NCI-H146 (cell line): ENCODE measurements at regions not wholly inside any gene's neighbourhood (a gene's known extent, or its start where the extent isn't known, plus 50 kb on each side); places are given as distances from the start of the nearest gene placed in this dataset.

ENCODE experiments used
- DNase-seq: peaks from one replicate; lab custom pipeline; 2025; lab: John Stamatoyannopoulos, UW

- DNase-seq = no peak
These were observed 124.2 kb downstream of the SIK1 start for GRCh38 chr21:43302769-43303168.

GRCh38 chr21:43302062-43302700 is 124.8 kb downstream of the SIK1 start:
- no peak for DNase-seq

GRCh38 chr21:43301409-43302061 is 125.4 kb downstream of the SIK1 start:
- no peak for DNase-seq

- DNase-seq = no peak
These were observed 126.2 kb downstream of the SIK1 start for GRCh38 chr21:43300496-43301408.

- no peak for DNase-seq
These were observed 127.3 kb downstream of the SIK1 start for GRCh38 chr21:43299441-43300277.

GRCh38 chr21:43298546-43299440 is 128.1 kb downstream of the SIK1 start:
- no peak for DNase-seq

- no peak for DNase-seq
These were observed 128.9 kb downstream of the SIK1 start for GRCh38 chr21:43297989-43298388.

GRCh38 chr21:43297391-43297981 is 128.7 kb downstream of the CRYAA start:
- no peak for DNase-seq

GRCh38 chr21:43295066-43295958 is 126.5 kb downstream of the CRYAA start:
- DNase-seq = no peak

- DNase-seq = no peak
These were observed 125.5 kb downstream of the CRYAA start for GRCh38 chr21:43294194-43294902.

GRCh38 chr21:43292866-43293142 is 124.0 kb downstream of the CRYAA start:
- no peak for DNase-seq

- no peak for DNase-seq
These were observed 123.4 kb downstream of the CRYAA start for GRCh38 chr21:43292041-43292865.

GRCh38 chr21:43291347-43291950 is 122.6 kb downstream of the CRYAA start:
- no peak for DNase-seq

- DNase-seq = peak; percentile 76
These were observed 121.9 kb downstream of the CRYAA start for GRCh38 chr21:43290421-43291346.

- DNase-seq = no peak
These were observed 121.2 kb downstream of the CRYAA start for GRCh38 chr21:43289966-43290365.

GRCh38 chr21:43289442-43289841 is 120.6 kb downstream of the CRYAA start:
- DNase-seq = no peak
